NOMO-1 treated with DMSO at 0.1 percent for 48 hours (cell line): ENCODE measurements at regions not wholly inside any gene's neighbourhood (a gene's known extent, or its start where the extent isn't known, plus 50 kb on each side); places are given as distances from the start of the nearest gene placed in this dataset.

Experiments
- DNase-seq: peaks from one replicate; lab custom pipeline; 2025; ENCODE audit not compliant: unreplicated experiment; lab: John Stamatoyannopoulos, UW

- DNase-seq, result no peak
Observed at GRCh38 chr13:111038887-111039286, 76.2 kb upstream of the ARHGEF7 start.

GRCh38 chr13:111037927-111038326 is 77.2 kb upstream of the ARHGEF7 start:
- no peak for DNase-seq

- no peak for DNase-seq
Observed at GRCh38 chr13:111036665-111037064, 78.4 kb upstream of the ARHGEF7 start.

GRCh38 chr13:111035861-111036260 is 79.2 kb upstream of the ARHGEF7 start:
- DNase-seq, result no peak

- DNase-seq, result no peak
Observed at GRCh38 chr13:111034811-111035210, 80.3 kb upstream of the ARHGEF7 start.

- no peak for DNase-seq
Observed at GRCh38 chr13:111033172-111034130, 81.7 kb upstream of the ARHGEF7 start.

GRCh38 chr13:111031531-111031961 is 83.6 kb upstream of the ARHGEF7 start:
- no peak for DNase-seq

- no peak for DNase-seq
Observed at GRCh38 chr13:111029957-111030609, 85.0 kb upstream of the ARHGEF7 start.

GRCh38 chr13:111027458-111028439 is 87.4 kb upstream of the ARHGEF7 start:
- DNase-seq, result no peak

GRCh38 chr13:111025310-111025709 is 89.8 kb upstream of the ARHGEF7 start:
- DNase-seq, result no peak

- no peak for DNase-seq
Observed at GRCh38 chr13:111022886-111023285, 92.2 kb upstream of the ARHGEF7 start.

GRCh38 chr13:111022241-111022640 is 92.9 kb upstream of the ARHGEF7 start:
- no peak for DNase-seq

- DNase-seq, result no peak
Observed at GRCh38 chr13:111021270-111021669, 93.8 kb upstream of the ARHGEF7 start.

- DNase-seq, result no peak
Observed at GRCh38 chr13:111020546-111020945, 94.6 kb upstream of the ARHGEF7 start.

- DNase-seq, result no peak
Observed at GRCh38 chr13:111020021-111020420, 95.1 kb upstream of the ARHGEF7 start.

- DNase-seq, result no peak
Observed at GRCh38 chr13:111017755-111018459, 97.2 kb upstream of the ARHGEF7 start.

- no peak for DNase-seq
Observed at GRCh38 chr13:111013196-111013595, 98.3 kb upstream of the ANKRD10 start.

- DNase-seq, result peak; percentile 2
Observed at GRCh38 chr13:111011899-111012298, 97.0 kb upstream of the ANKRD10 start.

GRCh38 chr13:111008351-111008750 is 93.5 kb upstream of the ANKRD10 start:
- no peak for DNase-seq

- DNase-seq, result no peak
Observed at GRCh38 chr13:111007209-111007608, 92.3 kb upstream of the ANKRD10 start.
